OCI-LY7 (cell line): ENCODE measurements at regions not wholly inside any gene's neighbourhood (a gene's known extent, or its start where the extent isn't known, plus 50 kb on each side); places are given as distances from the start of the nearest gene placed in this dataset.

Source experiments
- BruUV-seq: library from RNA; stranded (reverse); fragments of 400-500 nt; replicated peaks from 2 replicates; lab custom pipeline; 2021; lab: Mats Ljungman, UMichigan
- CTCF ChIA-PET: fragments of 300-600 bp; sonication (Branson Sonifier 250); formaldehyde crosslinking; loops from one replicate; lab custom pipeline; 2022; ENCODE audit warnings: antibody characterized with exemption; ENCODE audit not compliant: unreplicated experiment; lab: Charles Lee
- POLR2A ChIA-PET: fragments of 300-600 bp; sonication (Branson Sonifier 250); formaldehyde crosslinking; loops from one replicate; lab custom pipeline; 2022; ENCODE audit warnings: antibody characterized with exemption; lab: Charles Lee
- DNase-seq: peaks from one replicate; pipeline ENCODE4 v3.0.0-alpha.2; 2015; ENCODE audit warnings: low spot score
- H2AFZ ChIP-seq: fragments of 200-600 bp; sonication (generic), shearing (Covaris generic); 2 replicates; pipeline ENCODE4 v1.6.1; 2014; ENCODE audit warnings: mild to moderate bottlenecking, antibody characterized with exemption, low read length, moderate library complexity
- H3K27ac ChIP-seq: fragments of 200-600 bp; sonication (generic); 2 replicates; pipeline ENCODE4 v1.5.1; 2014; ENCODE audit warnings: mixed run types, low read depth, mild to moderate bottlenecking, moderate library complexity, low read length, inconsistent platforms; ENCODE audit not compliant: poor library complexity, severe bottlenecking
- H3K36me3 ChIP-seq: fragments of 200-600 bp; sonication (generic); 2 replicates; pipeline ENCODE4 v1.6.1; 2014; ENCODE audit warnings: mild to moderate bottlenecking, antibody characterized with exemption, low read length, moderate library complexity, mixed read lengths; ENCODE audit not compliant: insufficient read depth
- H3K4me1 ChIP-seq: fragments of 200-600 bp; sonication (generic); 2 replicates; pipeline ENCODE4 v1.5.1; 2014; ENCODE audit warnings: mild to moderate bottlenecking, low read length; ENCODE audit not compliant: insufficient read depth, poor library complexity, severe bottlenecking
- H3K4me2 ChIP-seq: fragments of 200-600 bp; sonication (generic); 2 replicates; pipeline ENCODE4 v1.6.1; 2014; ENCODE audit warnings: mild to moderate bottlenecking, low read length
- H3K4me3 ChIP-seq: fragments of 200-600 bp; sonication (generic); 2 replicates; pipeline ENCODE4 v1.5.1; 2014; ENCODE audit warnings: mild to moderate bottlenecking, low read depth, low read length; ENCODE audit not compliant: poor library complexity, severe bottlenecking
- H3K79me2 ChIP-seq: fragments of 200-600 bp; sonication (generic); 2 replicates; pipeline ENCODE4 v1.6.1; 2016; ENCODE audit warnings: low read depth, mild to moderate bottlenecking, low read length, moderate library complexity, mixed read lengths; ENCODE audit not compliant: insufficient read depth
- H3K9me2 ChIP-seq: fragments of 200-600 bp; sonication (generic); 2 replicates; pipeline ENCODE4 v1.6.1; 2016; ENCODE audit warnings: mild to moderate bottlenecking, low read length, mixed read lengths; ENCODE audit not compliant: insufficient read depth
- H3K9me3 ChIP-seq: fragments of 200-600 bp; sonication (generic); 2 replicates; pipeline ENCODE4 v1.6.1; 2014; ENCODE audit warnings: mild to moderate bottlenecking, mixed run types, low read length, mixed read lengths
- H4K20me1 ChIP-seq: fragments of 200-600 bp; sonication (generic); 2 replicates; pipeline ENCODE4 v1.6.1; 2014; ENCODE audit warnings: mild to moderate bottlenecking, antibody characterized with exemption, low read length, moderate library complexity, mixed read lengths; ENCODE audit not compliant: insufficient read depth
- CTCF ChIP-seq: fragments of 200-600 bp; sonication (generic); conservative IDR thresholded peaks from 2 replicates; pipeline ENCODE4 v1.5.1; 2014; ENCODE audit warnings: mild to moderate bottlenecking, antibody characterized with exemption, low read length, moderate library complexity, mixed read lengths
- EZH2phosphoT487 ChIP-seq: fragments of 200-600 bp; sonication (generic); IDR thresholded peaks from 2 replicates; pipeline ENCODE4 v1.6.1; 2018; ENCODE audit warnings: low read depth, borderline replicate concordance, mild to moderate bottlenecking, mixed run types, antibody characterized with exemption, low read length, moderate library complexity, mixed read lengths
- intact Hi-C: fragments of 100-400 bp; cut with micrococcal nuclease; formaldehyde crosslinking; loops from one replicate; pipeline ENCODE4 v1.10.0; 2022; ENCODE audit not compliant: unreplicated experiment

DNA sequence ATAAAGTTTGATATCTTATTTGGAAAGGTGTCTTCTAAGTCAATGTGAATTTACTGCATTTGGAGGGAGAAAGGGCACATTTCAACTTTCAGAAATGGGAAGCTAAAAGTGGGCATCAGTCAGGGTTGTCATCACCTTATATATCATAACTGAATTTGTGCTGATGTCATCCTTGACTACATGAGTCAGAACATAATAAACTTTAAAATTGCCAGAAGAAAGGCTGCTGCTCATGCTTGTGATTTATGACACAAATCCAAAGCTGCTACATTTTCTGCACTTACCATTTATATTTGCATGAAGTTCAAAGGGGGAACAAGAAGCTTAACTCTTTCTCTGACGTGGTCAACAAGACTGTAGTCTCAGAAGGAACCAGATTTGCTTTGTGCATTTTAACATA lies 196.6 kb downstream of the UTP18 start:
- no peak for TF ChIP-seq CTCF
- TF ChIP-seq EZH2phosphoT487, result no peak
- Histone ChIP-seq H3K9me2 (no peaks in the 10 kb centered on the region), H3K79me2 (no peaks in the 10 kb centered on the region), H3K36me3 (no peaks in the 10 kb centered on the region), H3K4me3 (no peak overlapping the region), H3K4me2 (no peak overlapping the region), H3K9me3 (no peaks in the 10 kb centered on the region), H4K20me1 (no peaks in the 10 kb centered on the region), H2AFZ (no peak overlapping the region), H3K27ac (no peak overlapping the region), H3K4me1 (no peaks in the 10 kb centered on the region)
- BruUV-seq, result no TSS peak
- DNase-seq, result no peak
- ChIA-PET POLR2A (no interaction called here), CTCF (no interaction called here)
- intact Hi-C loops, result no loop called here

DNA sequence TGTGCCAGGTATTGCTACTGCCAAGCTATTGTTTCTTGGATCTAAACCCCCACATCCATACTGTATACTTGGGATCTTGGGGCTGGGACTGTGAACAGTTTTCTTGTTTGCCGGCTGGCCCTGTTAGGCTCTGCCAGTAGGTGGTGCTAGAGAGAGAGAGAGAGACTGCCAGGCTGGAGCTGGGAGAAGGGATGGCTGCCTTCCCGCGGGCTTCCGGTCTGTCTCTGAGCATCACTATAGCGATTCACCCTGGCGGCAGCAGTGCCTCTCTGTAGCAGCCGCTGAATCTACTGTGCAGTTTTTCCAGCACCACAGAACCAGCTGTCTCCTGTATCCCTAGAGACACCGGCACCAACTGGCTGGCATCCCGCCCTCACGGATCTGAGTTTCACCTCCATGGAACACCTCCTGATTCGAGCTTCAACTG lies 201.2 kb downstream of the UTP18 start:
- no peaks in the 10 kb centered on the region for H3K9me2 ChIP-seq
- TF ChIP-seq CTCF (peak; percentile 92), EZH2phosphoT487 (no peak)
- H3K36me3 ChIP-seq, result no peaks in the 10 kb centered on the region
- no peak overlapping the region for H3K27ac ChIP-seq
- H2AFZ ChIP-seq, result no peak overlapping the region
- intact Hi-C loops, result no loop called here
- ChIA-PET CTCF (no interaction called here), POLR2A (interaction anchor here (0.7 kb wide), 1 partner anchor 72 kb away, joined by 3 read pairs; no protein-coding TSS in a partner anchor)
- no peak overlapping the region for H3K4me3 ChIP-seq
- DNase-seq, result peak; percentile 40
- no peak overlapping the region for H3K4me2 ChIP-seq
- no peaks in the 10 kb centered on the region for H3K9me3 ChIP-seq
- H3K79me2 ChIP-seq, result no peaks in the 10 kb centered on the region
- no peaks in the 10 kb centered on the region for H3K4me1 ChIP-seq
- no peaks in the 10 kb centered on the region for H4K20me1 ChIP-seq
- BruUV-seq, result no TSS peak

DNA sequence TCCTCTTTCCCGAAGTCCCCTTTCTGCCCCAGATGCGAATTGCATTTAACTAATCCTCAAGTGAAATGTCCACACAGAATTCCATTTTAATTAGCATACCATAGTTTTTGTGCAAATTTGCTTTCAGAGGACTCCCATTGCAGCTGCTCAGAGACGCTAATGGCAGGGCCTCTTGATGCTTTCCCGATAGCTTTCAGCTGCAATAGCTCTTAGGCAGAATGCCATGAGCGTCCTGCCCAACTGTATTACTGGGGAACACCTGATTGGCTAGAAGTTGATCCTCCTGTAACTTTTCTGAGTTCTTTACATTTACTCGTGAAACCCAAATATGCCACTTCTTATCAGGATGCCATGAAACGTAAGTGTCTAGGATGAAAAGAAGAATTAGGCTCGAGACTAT lies 203.0 kb downstream of the UTP18 start:
- no peak overlapping the region for H3K27ac ChIP-seq
- ChIA-PET POLR2A (interaction anchor here (1.3 kb wide), 1 partner anchor 8 kb away, joined by 3 read pairs; no protein-coding TSS in a partner anchor), CTCF (no interaction called here)
- no peaks in the 10 kb centered on the region for H3K4me1 ChIP-seq
- H3K4me2 ChIP-seq, result no peak overlapping the region
- no peaks in the 10 kb centered on the region for H4K20me1 ChIP-seq
- intact Hi-C loops, result no loop called here
- H3K9me2 ChIP-seq, result no peaks in the 10 kb centered on the region
- no peaks in the 10 kb centered on the region for H3K79me2 ChIP-seq
- no TSS peak for BruUV-seq
- DNase-seq, result no peak
- no peak overlapping the region for H2AFZ ChIP-seq
- no peak overlapping the region for H3K4me3 ChIP-seq
- no peaks in the 10 kb centered on the region for H3K9me3 ChIP-seq
- H3K36me3 ChIP-seq, result no peaks in the 10 kb centered on the region
- TF ChIP-seq CTCF, result no peak
- TF ChIP-seq EZH2phosphoT487, result no peak
